GM18870 (cell line): ENCODE measurements at regions not wholly inside any gene's neighbourhood (a gene's known extent, or its start where the extent isn't known, plus 50 kb on each side); places are given as distances from the start of the nearest gene placed in this dataset.

Source experiments
- ATAC-seq: cut with Tn5 transposase; IDR thresholded peaks from one replicate; pipeline ENCODE4 v1.9.1; 2021; ENCODE audit warnings: moderate library complexity; ENCODE audit not compliant: unreplicated experiment

- ATAC-seq, result no peak
Measured at GRCh38 chr2:234286118-234286598, 210.7 kb downstream of the ARL4C start.

- no peak for ATAC-seq
Measured at GRCh38 chr2:234285541-234285940, 211.3 kb downstream of the ARL4C start.

- no peak for ATAC-seq
Measured at GRCh38 chr2:234279637-234280036, 217.2 kb downstream of the ARL4C start.

- ATAC-seq, result no peak
Measured at GRCh38 chr2:234278556-234279255, 218.2 kb downstream of the ARL4C start.

GRCh38 chr2:234275515-234275914 is 221.4 kb downstream of the ARL4C start:
- ATAC-seq, result no peak

GRCh38 chr2:234273887-234274584 is 222.8 kb downstream of the ARL4C start:
- no peak for ATAC-seq

GRCh38 chr2:234272069-234272850 is 221.8 kb downstream of the SPP2 start:
- no peak for ATAC-seq

GRCh38 chr2:234271338-234271737 is 220.8 kb downstream of the SPP2 start:
- no peak for ATAC-seq

- no peak for ATAC-seq
Measured at GRCh38 chr2:234269769-234270204, 219.3 kb downstream of the SPP2 start.

- no peak for ATAC-seq
Measured at GRCh38 chr2:234267534-234267933, 217.0 kb downstream of the SPP2 start.

GRCh38 chr2:234266952-234267351 is 216.4 kb downstream of the SPP2 start:
- ATAC-seq, result no peak

- ATAC-seq, result no peak
Measured at GRCh38 chr2:234265206-234265605, 214.7 kb downstream of the SPP2 start.

- ATAC-seq, result no peak
Measured at GRCh38 chr2:234261736-234262135, 211.2 kb downstream of the SPP2 start.

GRCh38 chr2:234259440-234259839 is 208.9 kb downstream of the SPP2 start:
- ATAC-seq, result no peak

GRCh38 chr2:234258562-234259141 is 208.2 kb downstream of the SPP2 start:
- no peak for ATAC-seq

GRCh38 chr2:234257859-234258561 is 207.5 kb downstream of the SPP2 start:
- no peak for ATAC-seq

GRCh38 chr2:234256516-234256915 is 206.0 kb downstream of the SPP2 start:
- no peak for ATAC-seq

GRCh38 chr2:234254783-234255521 is 204.4 kb downstream of the SPP2 start:
- ATAC-seq, result no peak

GRCh38 chr2:234252772-234253171 is 202.3 kb downstream of the SPP2 start:
- no peak for ATAC-seq
